C4-2B (cell line): ENCODE measurements at regions not wholly inside any gene's neighbourhood (a gene's known extent, or its start where the extent isn't known, plus 50 kb on each side); places are given as distances from the start of the nearest gene placed in this dataset.

Experiments used
- H3K27ac ChIP-seq: fragments of 450-650 bp; 2 replicates; pipeline ENCODE4 v1.5.1; 2017
- CTCF ChIP-seq: fragments of 450-650 bp; conservative IDR thresholded peaks from 2 replicates; pipeline ENCODE4 v1.5.1; 2017; ENCODE audit warnings: mild to moderate bottlenecking
- ZFX ChIP-seq: fragments of 450-650 bp; IDR thresholded peaks from 2 replicates; pipeline ENCODE4 v1.6.1; 2017

GRCh38 chr9:26710008-26710407, 182.6 kb downstream of the CAAP1 start:
- no peak overlapping the region for H3K27ac ChIP-seq
- TF ChIP-seq CTCF, result no peak
- no peak for TF ChIP-seq ZFX

DNA sequence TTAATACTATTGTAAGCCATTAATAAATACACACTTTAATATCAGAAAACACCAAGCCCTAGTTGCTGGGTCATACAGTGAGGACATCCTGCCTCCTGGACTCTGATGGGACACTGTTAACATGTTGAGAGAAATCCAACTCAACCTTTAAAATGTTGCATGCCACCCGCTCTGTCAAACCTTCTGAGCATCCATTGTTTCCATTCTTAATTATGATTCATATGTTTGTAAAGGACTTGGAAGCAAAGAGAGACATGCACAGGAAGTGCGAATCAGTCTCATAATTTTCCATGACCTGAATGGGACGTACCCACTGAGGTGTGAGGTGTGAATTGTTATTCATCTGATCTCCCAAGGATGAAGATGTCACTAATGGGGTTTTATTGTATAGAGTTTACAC, 186.4 kb downstream of the CAAP1 start:
- no peak overlapping the region for H3K27ac ChIP-seq
- TF ChIP-seq CTCF (no peak), ZFX (no peak)

GRCh38 chr9:26695298-26695622, 197.3 kb downstream of the CAAP1 start:
- TF ChIP-seq ZFX (no peak), CTCF (no peak)
- H3K27ac ChIP-seq, result no peak overlapping the region

DNA sequence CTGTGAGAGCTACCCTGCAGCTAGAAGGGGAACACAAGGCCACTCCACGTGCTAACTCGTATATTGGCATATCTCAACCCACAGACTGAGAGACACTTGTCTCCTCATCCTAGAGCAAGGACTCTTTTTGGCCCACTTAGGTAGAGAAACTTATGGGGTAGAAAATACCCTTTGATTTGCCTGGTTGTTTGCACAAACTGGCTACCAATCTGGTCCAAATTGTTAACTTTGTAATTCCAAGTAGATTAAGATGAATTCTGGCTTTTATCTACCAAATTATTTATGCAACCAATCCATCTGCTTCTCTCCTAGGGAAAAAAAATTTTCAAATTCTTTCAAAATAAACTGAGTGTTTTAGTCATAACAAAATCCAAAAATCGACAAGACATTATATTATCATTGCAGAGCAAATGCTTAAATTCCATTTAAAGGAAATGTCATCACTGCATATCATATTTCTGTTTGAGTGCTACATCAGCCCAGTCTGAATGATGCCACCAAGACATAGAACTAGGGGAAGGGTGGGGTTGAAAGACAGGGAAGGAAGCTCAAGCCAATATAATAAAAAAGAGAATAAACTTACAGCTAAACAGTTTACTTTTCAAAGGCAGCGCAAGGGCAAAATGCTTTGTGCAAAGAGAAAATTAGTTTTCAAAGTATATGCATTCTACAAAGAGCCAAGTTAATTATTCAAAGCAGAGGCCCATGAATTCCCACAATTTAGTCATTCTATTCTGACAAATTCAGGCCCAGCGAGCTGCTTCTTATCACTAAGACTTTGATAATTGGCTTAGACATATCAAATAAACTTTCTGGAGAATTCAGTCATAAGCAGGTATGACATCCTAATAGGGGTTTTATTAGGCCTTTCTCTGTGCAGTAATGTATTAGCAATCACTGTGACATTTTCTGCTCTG, 198.0 kb downstream of the CAAP1 start:
- TF ChIP-seq CTCF, result no peak
- no peak for TF ChIP-seq ZFX
- H3K27ac ChIP-seq, result no peak overlapping the region

- no peak overlapping the region for H3K27ac ChIP-seq
- no peak for TF ChIP-seq ZFX
- TF ChIP-seq CTCF, result no peak
These were observed 203.6 kb downstream of the CAAP1 start for GRCh38 chr9:26689041-26689440.

DNA sequence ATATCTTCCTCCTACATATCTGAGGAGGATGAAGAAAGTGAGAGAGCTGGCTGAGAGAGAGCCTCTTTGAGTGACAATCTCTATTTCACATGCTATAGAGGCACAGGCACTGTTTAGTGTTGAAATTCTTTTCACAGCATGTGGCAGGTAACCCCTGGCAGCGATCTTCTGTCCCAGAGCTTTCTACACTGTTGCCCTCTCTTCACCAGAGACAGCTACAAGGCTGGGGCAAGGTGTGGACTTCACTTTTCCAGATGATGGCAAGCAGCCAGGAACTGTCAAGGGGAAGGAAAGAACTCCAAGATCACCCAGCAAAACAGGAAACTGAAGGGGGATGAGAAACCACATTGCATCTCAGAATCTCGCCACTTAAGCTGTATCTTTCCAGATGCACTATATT, 205.2 kb downstream of the CAAP1 start:
- TF ChIP-seq CTCF, result no peak
- TF ChIP-seq ZFX, result no peak
- no peak overlapping the region for H3K27ac ChIP-seq

DNA sequence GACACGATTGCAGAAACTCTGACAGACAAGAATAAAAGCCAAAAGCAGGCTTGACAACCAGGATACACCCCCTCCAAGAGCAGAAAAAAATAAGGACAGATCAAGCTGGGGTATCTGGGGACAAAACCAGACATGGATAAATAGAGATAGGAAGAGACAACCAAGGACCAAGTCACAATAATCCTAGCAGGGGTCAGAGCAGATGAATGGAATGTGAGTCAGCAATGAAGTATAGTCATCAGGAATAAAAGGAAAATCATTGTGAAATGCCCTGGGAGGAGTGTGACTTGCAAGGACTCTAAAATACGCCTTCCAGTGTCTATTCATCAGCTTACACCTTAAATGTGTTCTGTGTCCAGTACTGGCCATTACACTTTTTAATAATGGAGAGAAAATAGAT, 206.8 kb downstream of the CAAP1 start:
- TF ChIP-seq ZFX, result no peak
- no peak for TF ChIP-seq CTCF
- no peak overlapping the region for H3K27ac ChIP-seq
